H1 (cell line): ENCODE measurements at regions not wholly inside any gene's neighbourhood (a gene's known extent, or its start where the extent isn't known, plus 50 kb on each side); places are given as distances from the start of the nearest gene placed in this dataset.

Source experiments
- CTCF ChIA-PET: fragments of 300-600 bp; sonication (Branson Sonifier 250); formaldehyde crosslinking; loops from one replicate; lab custom pipeline; 2021; ENCODE audit not compliant: partially characterized antibody; lab: Charles Lee
- POLR2A ChIA-PET: fragments of 300-600 bp; sonication (Branson Sonifier 250); formaldehyde crosslinking; loops from one replicate; lab custom pipeline; 2021; ENCODE audit warnings: inconsistent platforms; ENCODE audit not compliant: partially characterized antibody; lab: Charles Lee
- DNase-seq, 2 experiments: peaks; one replicate each; pipeline versions ENCODE4 v3.0.0 to v3.0.0-alpha.2; 2010 to 2022; ENCODE audit warnings: low spot score in 2 of 2, low read depth in 1 of 2, mixed read lengths in 1 of 2
- FAIRE-seq: peaks from 2 replicates; lab custom pipeline; 2011; peaks lifted over from hg19 to GRCh38; lab: Jason Lieb, UNC
- H2AFZ ChIP-seq: 2 replicates; pipeline ENCODE4 v1.8.1; 2012; ENCODE audit warnings: low read length, inconsistent platforms
- H2AK5ac ChIP-seq: 2 replicates; pipeline ENCODE4 v1.6.1; 2013; ENCODE audit warnings: low read depth, low read length
- H2BK120ac ChIP-seq: replicated peaks from 2 replicates; pipeline ENCODE3; 2013; ENCODE audit warnings: low read depth, low read length, inconsistent platforms
- H2BK12ac ChIP-seq: 2 replicates; pipeline ENCODE4 v1.6.1; 2013; ENCODE audit warnings: low read depth, low read length
- H2BK15ac ChIP-seq: 2 replicates; pipeline ENCODE4 v1.6.1; 2013; ENCODE audit warnings: low read length
- H2BK20ac ChIP-seq: 2 replicates; pipeline ENCODE4 v1.6.1; 2013; ENCODE audit warnings: low read length
- H2BK5ac ChIP-seq: 2 replicates; pipeline ENCODE4 v1.6.1; 2013; ENCODE audit warnings: low read depth, low read length
- H3K14ac ChIP-seq: 2 replicates; pipeline ENCODE4 v1.6.1; 2013; ENCODE audit warnings: inconsistent platforms; ENCODE audit not compliant: insufficient read length
- H3K18ac ChIP-seq: 2 replicates; pipeline ENCODE4 v1.6.1; 2013; ENCODE audit warnings: low read length; ENCODE audit errors: extremely low read depth
- H3K23ac ChIP-seq: 2 replicates; pipeline ENCODE4 v1.6.1; 2013; ENCODE audit warnings: inconsistent platforms; ENCODE audit not compliant: insufficient read length
- H3K23me2 ChIP-seq: 2 replicates; pipeline ENCODE4 v1.6.1; 2013; ENCODE audit warnings: low read depth, low read length
- H3K27ac ChIP-seq: 2 replicates; pipeline ENCODE4 v1.6.1; 2011; ENCODE audit warnings: low read depth, low read length, inconsistent platforms
- H3K27me3 ChIP-seq, 4 experiments: replicated peaks in 1 of 4; 1 replicate in 1 of 4; 2 replicates in 3 of 4; pipeline versions ENCODE4 v1.6.1 to v1.8.1; 2011 to 2013; ENCODE audit warnings: low read length in 3 of 4, mild to moderate bottlenecking in 3 of 4, inconsistent platforms in 2 of 4, mixed read lengths in 2 of 4, moderate library complexity in 1 of 4; ENCODE audit not compliant: control insufficient read depth in 3 of 4, insufficient read depth in 3 of 4; ENCODE audit errors: extremely low read depth in 1 of 4
- H3K36me3 ChIP-seq, 4 experiments: 2 replicates each; pipeline versions ENCODE4 v1.6.1 to v1.8.1; 2011 to 2013; ENCODE audit warnings: mild to moderate bottlenecking in 4 of 4, low read length in 3 of 4, moderate library complexity in 2 of 4, control low read depth in 1 of 4, inconsistent platforms in 1 of 4; ENCODE audit not compliant: insufficient read depth in 4 of 4, control insufficient read depth in 2 of 4
- H3K4ac ChIP-seq: replicated peaks from 2 replicates; pipeline ENCODE3; 2013; ENCODE audit warnings: low read length, low read depth, mixed read lengths, inconsistent platforms; ENCODE audit not compliant: insufficient read length
- H3K4me1 ChIP-seq, 4 experiments: replicated peaks in 1 of 4; 1 replicate in 1 of 4; 2 replicates in 3 of 4; pipeline versions ENCODE4 v1.6.1 to v1.8.1; 2011 to 2013; ENCODE audit warnings: low read length in 3 of 4, inconsistent platforms in 2 of 4, mixed read lengths in 1 of 4; ENCODE audit not compliant: insufficient read depth in 4 of 4, control insufficient read depth in 3 of 4
- H3K4me2 ChIP-seq, 2 experiments: 2 replicates each; pipeline versions ENCODE4 v1.6.1 to v1.8.1; 2011 to 2013; ENCODE audit warnings: low read depth in 2 of 2, low read length in 2 of 2, control low read depth in 1 of 2, inconsistent platforms in 1 of 2, mild to moderate bottlenecking in 1 of 2; ENCODE audit not compliant: insufficient read depth in 1 of 2
- H3K4me3 ChIP-seq, 4 experiments: fragments of 200-600, 300-600 bp in 1 of 4; sonication (generic), shearing (Covaris generic), sonication (Bioruptor Twin) in 1 of 4; 2 replicates each; pipeline versions ENCODE4 v1.5.1 to v1.8.1; 2011 to 2016; ENCODE audit warnings: low read length in 4 of 4, low read depth in 3 of 4, control low read depth in 2 of 4, inconsistent platforms in 2 of 4, mild to moderate bottlenecking in 2 of 4, mixed read lengths in 1 of 4, moderate library complexity in 1 of 4; ENCODE audit not compliant: insufficient read depth in 2 of 4; ENCODE audit errors: extremely low read depth in 1 of 4
- H3K56ac ChIP-seq: replicated peaks from 2 replicates; pipeline ENCODE3; 2013; ENCODE audit warnings: low read depth, mild to moderate bottlenecking, mixed read lengths, low read length, inconsistent platforms; ENCODE audit not compliant: insufficient read length
- H3K79me1 ChIP-seq: 2 replicates; pipeline ENCODE4 v1.6.1; 2013; ENCODE audit warnings: low read depth, low read length, control low read depth
- H3K79me2 ChIP-seq, 2 experiments: 2 replicates each; pipeline versions ENCODE4 v1.6.1 to v1.8.1; 2012 to 2013; ENCODE audit warnings: low read length in 2 of 2, mild to moderate bottlenecking in 2 of 2, inconsistent platforms in 1 of 2; ENCODE audit not compliant: insufficient read depth in 2 of 2, control insufficient read depth in 1 of 2
- H3K9ac ChIP-seq, 4 experiments: replicated peaks in 1 of 4; 1 replicate in 1 of 4; 2 replicates in 3 of 4; pipeline versions ENCODE4 v1.6.1 to v1.8.1; 2011 to 2013; ENCODE audit warnings: low read depth in 3 of 4, low read length in 3 of 4, control low read depth in 2 of 4, mild to moderate bottlenecking in 2 of 4, moderate library complexity in 2 of 4, inconsistent platforms in 1 of 4; ENCODE audit errors: extremely low read depth in 1 of 4
- H3K9me3 ChIP-seq, 2 experiments: 2 replicates each; pipeline versions ENCODE4 v1.6.1 to v1.8.1; 2012 to 2013; ENCODE audit warnings: mild to moderate bottlenecking in 2 of 2, moderate library complexity in 2 of 2, control low read depth in 1 of 2, inconsistent platforms in 1 of 2, low read depth in 1 of 2, low read length in 1 of 2, mixed read lengths in 1 of 2; ENCODE audit not compliant: insufficient read depth in 2 of 2
- H4K20me1 ChIP-seq, 2 experiments: replicated peaks in 1 of 2; 2 replicates each; pipeline versions ENCODE3 to v1.8.1; 2011 to 2013; ENCODE audit warnings: inconsistent platforms in 2 of 2, low read length in 2 of 2, mild to moderate bottlenecking in 1 of 2; ENCODE audit not compliant: insufficient read depth in 2 of 2, control insufficient read depth in 1 of 2
- H4K5ac ChIP-seq: 2 replicates; pipeline ENCODE4 v1.6.1; 2013; ENCODE audit warnings: low read length, low read depth, mixed read lengths, inconsistent platforms; ENCODE audit not compliant: insufficient read length
- H4K8ac ChIP-seq: 2 replicates; pipeline ENCODE4 v1.8.0; 2013; ENCODE audit warnings: mild to moderate bottlenecking, moderate library complexity, low read length, inconsistent platforms; ENCODE audit not compliant: insufficient read depth; ENCODE audit errors: extremely low read depth
- H4K91ac ChIP-seq: replicated peaks from 2 replicates; pipeline ENCODE3; 2013; ENCODE audit warnings: low read length, mixed read lengths, inconsistent platforms; ENCODE audit not compliant: insufficient read length
- CBX8 ChIP-seq: fragments of 300-800, 300-1000 bp; sonication (generic); IDR thresholded peaks from 2 replicates; pipeline ENCODE4 v1.7.1; 2016; ENCODE audit warnings: low read depth, low read length, borderline replicate concordance
- GTF2F1 ChIP-seq: IDR thresholded peaks from 2 replicates; pipeline ENCODE4 v1.6.1; 2012; ENCODE audit warnings: low read depth, low read length, improper control_type of control experiment, borderline replicate concordance
- KDM1A ChIP-seq: fragments of 200-600, 300-600 bp; sonication (generic); IDR thresholded peaks from 2 replicates; pipeline ENCODE4 v1.7.1; 2016; ENCODE audit warnings: mild to moderate bottlenecking, low read length, borderline replicate concordance
- SIN3A ChIP-seq, 2 experiments: IDR thresholded peaks in 1 of 2; conservative IDR thresholded peaks in 1 of 2; 2 replicates each; pipeline ENCODE4 v1.6.1; 2011 to 2012; ENCODE audit warnings: low read length in 2 of 2, improper control_type of control experiment in 1 of 2, low read depth in 1 of 2, mild to moderate bottlenecking in 1 of 2
- TAF7 ChIP-seq: optimal IDR thresholded peaks from 2 replicates; pipeline ENCODE3; 2011; ENCODE audit warnings: low read depth, mild to moderate bottlenecking, inconsistent platforms, low read length, moderate library complexity, borderline replicate concordance
- USF2 ChIP-seq: IDR thresholded peaks from 2 replicates; pipeline ENCODE4 v1.6.1; 2011; ENCODE audit warnings: low read length, improper control_type of control experiment
- WGBS, 2 experiments: shearing (Covaris generic) in 1 of 2; methylation state at CpG; one replicate each; pipeline versions ENCODE4 v1.1.6 to v1.1.7; 2013 to 2015; ENCODE audit warnings: low lambda C conversion rate in 2 of 2, mixed read lengths in 2 of 2, inconsistent platforms in 1 of 2, low coverage in 1 of 2, missing lambda C conversion rate in 1 of 2; ENCODE audit not compliant: insufficient replicate concordance in 2 of 2, insufficient coverage in 1 of 2, insufficient read length in 1 of 2; ENCODE audit errors: extremely low coverage in 1 of 2, missing lambda C conversion rate in 1 of 2; 5-methylcytosine and 5-hydroxymethylcytosine counted together

GRCh38 chr16:54361246-54361645 lies 74.7 kb upstream of the IRX3 start:
- Histone ChIP-seq H4K5ac (no peak overlapping the region), H2AK5ac (0 out of 2 replicates have a peak overlapping the region, but pooled peaks have one; percentile 41), H4K8ac (no peak overlapping the region), H3K9me3 (no peaks in the 10 kb centered on the region), H3K4ac (no peak overlapping the region), H2AFZ (no peak overlapping the region), H2BK120ac (no peak overlapping the region), H3K14ac (no peak overlapping the region), H3K18ac (no peak overlapping the region), H3K79me2 (no peaks in the 10 kb centered on the region), H2BK20ac (no peak overlapping the region), H4K91ac (no peak overlapping the region), H3K56ac (no peak overlapping the region), H3K36me3 (no peaks in the 10 kb centered on the region), H3K4me3 (no peak overlapping the region), H2BK5ac (no peak overlapping the region), H3K9ac (no peak overlapping the region), H2BK12ac (no peak overlapping the region), H3K79me1 (no peaks in the 10 kb centered on the region), H3K27ac (no peak overlapping the region), H3K27me3 (no peaks in the 10 kb centered on the region; a peak in 1 of 7 replicates), H4K20me1 (no peaks in the 10 kb centered on the region), H3K4me1 (peaks cover 0 to 8% (median 6%) of the 10 kb centered on the region in 4 experiments; a peak in 4 of 7 replicates), H3K23me2 (no peaks in the 10 kb centered on the region), H3K23ac (no peak overlapping the region), H2BK15ac (no peak overlapping the region), H3K4me2 (no peak overlapping the region)
- FAIRE-seq (no peak), DNase-seq (no peak)
- ChIA-PET POLR2A (interaction anchor here (0.7 kb wide), 1 partner anchor 432 kb away, joined by 6 read pairs; no protein-coding TSS in a partner anchor), CTCF (interaction anchor here (0.6 to 2.6 kb wide), 9 partner anchors 10 to 581 kb away, joined by 3 to 13 read pairs (median 3); no protein-coding TSS in a partner anchor)
- TF ChIP-seq CBX8 (no peak), KDM1A (peak; percentile 92), USF2 (no peak), TAF7 (no peak), SIN3A (conservative IDR thresholded peaks at IDR 0.05 in 1 of 2, IDR thresholded peaks at IDR 0.05 in 1 of 2; ENCODE audit: low read depth in 1 of 2, low read length in 2 of 2) (no peak), GTF2F1 (no peak)
- 92% methylated on average over 1 of the region's 1 CpG; no CpG with 5 or more reads in 1 of the 2 experiments for WGBS, 2 experiments
